IMR-90 (cell line): ENCODE measurements at regions not wholly inside any gene's neighbourhood (a gene's known extent, or its start where the extent isn't known, plus 50 kb on each side); places are given as distances from the start of the nearest gene placed in this dataset.

Source experiments
- ATAC-seq: fragments of 200-7000 bp; cut with Tn5 transposase; 2 replicates; pipeline ENCODE4 v1.9.1; 2020; ENCODE audit warnings: low read depth, mild to moderate bottlenecking, moderate library complexity
- BruUV-seq: library from RNA; stranded (reverse); fragments of 400-500 nt; replicated peaks from 2 replicates; lab custom pipeline; 2021; lab: Mats Ljungman, UMichigan
- CTCF ChIA-PET: fragments of 300-600 bp; formaldehyde crosslinking; extraction: SDS; loops from one replicate; lab custom pipeline; 2021; ENCODE audit warnings: antibody characterized with exemption; lab: Yijun Ruan, JAX
- POLR2A ChIA-PET: fragments of 300-600 bp; sonication (Branson Sonifier 250); formaldehyde crosslinking; loops from one replicate; lab custom pipeline; 2022; ENCODE audit warnings: antibody characterized with exemption; ENCODE audit not compliant: unreplicated experiment; lab: Charles Lee
- DNase-seq: peaks from one replicate; pipeline ENCODE4 v3.0.0; 2013
- H2AFZ ChIP-seq: replicated peaks from 2 replicates; pipeline ENCODE3; 2013; ENCODE audit warnings: low read length, mild to moderate bottlenecking; ENCODE audit not compliant: poor library complexity
- H2AK5ac ChIP-seq: 2 replicates; pipeline ENCODE4 v1.6.1; 2013; ENCODE audit warnings: low read depth, low read length, inconsistent platforms
- H2AK9ac ChIP-seq: replicated peaks from 2 replicates; pipeline ENCODE3; 2013; ENCODE audit warnings: mild to moderate bottlenecking, low read depth, low read length, moderate library complexity; ENCODE audit not compliant: poor library complexity
- H2BK120ac ChIP-seq: 2 replicates; pipeline ENCODE4 v1.6.1; 2013; ENCODE audit warnings: low read depth, low read length, inconsistent platforms
- H2BK15ac ChIP-seq: 3 replicates; pipeline ENCODE4 v1.6.1; 2013; ENCODE audit warnings: low read depth, low read length, inconsistent platforms
- H2BK20ac ChIP-seq: 2 replicates; pipeline ENCODE4 v1.6.1; 2013; ENCODE audit warnings: low read depth, mild to moderate bottlenecking, inconsistent platforms, low read length, moderate library complexity
- H2BK5ac ChIP-seq: 2 replicates; pipeline ENCODE4 v1.6.1; 2013; ENCODE audit warnings: mild to moderate bottlenecking, low read depth, low read length, inconsistent platforms; ENCODE audit not compliant: poor library complexity, severe bottlenecking
- H3K14ac ChIP-seq: replicated peaks from 2 replicates; pipeline ENCODE4 v1.6.1; 2013; ENCODE audit warnings: low read depth, low read length, inconsistent platforms
- H3K18ac ChIP-seq: 2 replicates; pipeline ENCODE4 v1.6.1; 2013; ENCODE audit warnings: low read depth, low read length, control low read depth
- H3K23ac ChIP-seq: 2 replicates; pipeline ENCODE4 v1.6.1; 2013; ENCODE audit warnings: low read depth, low read length, inconsistent platforms
- H3K27ac ChIP-seq: 2 replicates; pipeline ENCODE4 v1.5.1; 2013; ENCODE audit warnings: mild to moderate bottlenecking, control low read depth, low read length; ENCODE audit not compliant: insufficient read depth
- H3K27me3 ChIP-seq: 2 replicates; pipeline ENCODE4 v1.6.1; 2013; ENCODE audit warnings: low read length; ENCODE audit not compliant: control insufficient read depth, insufficient read depth
- H3K36me3 ChIP-seq: 2 replicates; pipeline ENCODE4 v1.6.1; 2013; ENCODE audit warnings: low read length, mixed read lengths; ENCODE audit not compliant: control insufficient read depth, insufficient read depth
- H3K4ac ChIP-seq: 2 replicates; pipeline ENCODE4 v1.6.1; 2013; ENCODE audit warnings: low read depth, low read length, inconsistent platforms
- H3K4me1 ChIP-seq: 2 replicates; pipeline ENCODE4 v1.6.1; 2013; ENCODE audit warnings: low read length, mixed read lengths; ENCODE audit not compliant: control insufficient read depth, insufficient read depth
- H3K4me2 ChIP-seq: 2 replicates; pipeline ENCODE4 v1.6.1; 2013; ENCODE audit warnings: low read depth, mild to moderate bottlenecking, control low read depth, low read length, moderate library complexity
- H3K4me3 ChIP-seq: 2 replicates; pipeline ENCODE4 v1.5.1; 2013; ENCODE audit warnings: low read depth, mild to moderate bottlenecking, control low read depth, low read length, moderate library complexity; ENCODE audit not compliant: insufficient read depth
- H3K56ac ChIP-seq: 2 replicates; pipeline ENCODE4 v1.6.1; 2013; ENCODE audit warnings: low read length, inconsistent platforms; ENCODE audit not compliant: insufficient read depth; ENCODE audit errors: extremely low read depth
- H3K79me1 ChIP-seq, 2 experiments: 2 replicates each; pipeline ENCODE4 v1.6.1; 2013; ENCODE audit warnings: low read length in 2 of 2, inconsistent platforms in 1 of 2, low read depth in 1 of 2
- H3K9ac ChIP-seq: 2 replicates; pipeline ENCODE4 v1.6.1; 2013; ENCODE audit warnings: low read depth, low read length, control low read depth
- H3K9me1 ChIP-seq: 2 replicates; pipeline ENCODE4 v1.6.1; 2013; ENCODE audit warnings: low read length, inconsistent platforms; ENCODE audit not compliant: insufficient read depth
- H3K9me3 ChIP-seq: 2 replicates; pipeline ENCODE4 v1.6.1; 2013; ENCODE audit warnings: low read length; ENCODE audit not compliant: control insufficient read depth, insufficient read depth
- H4K20me1 ChIP-seq: 2 replicates; pipeline ENCODE4 v1.6.1; 2013; ENCODE audit warnings: low read length, inconsistent platforms; ENCODE audit not compliant: insufficient read depth
- H4K5ac ChIP-seq: 2 replicates; pipeline ENCODE4 v1.6.1; 2013; ENCODE audit warnings: mild to moderate bottlenecking, low read depth, low read length, control low read depth
- H4K8ac ChIP-seq, 2 experiments: 2 replicates each; pipeline ENCODE4 v1.6.1; 2013; ENCODE audit warnings: low read depth in 2 of 2, low read length in 2 of 2, control low read depth in 1 of 2, inconsistent platforms in 1 of 2
- H4K91ac ChIP-seq: 2 replicates; pipeline ENCODE4 v1.6.1; 2013; ENCODE audit warnings: low read depth, low read length, inconsistent platforms; ENCODE audit not compliant: insufficient read depth
- MAZ ChIP-seq: IDR thresholded peaks from 2 replicates; pipeline ENCODE4 v1.6.1; 2012; ENCODE audit warnings: low read depth, mild to moderate bottlenecking, low read length, improper control_type of control experiment, moderate library complexity, borderline replicate concordance
- WGBS, 2 experiments: methylation state at CpG; one replicate each; pipeline versions ENCODE4 v1.1.5 to v1.1.7; 2013; ENCODE audit warnings: missing lambda C conversion rate in 2 of 2; ENCODE audit not compliant: insufficient read length in 1 of 2; ENCODE audit errors: extremely low coverage in 2 of 2; 5-methylcytosine and 5-hydroxymethylcytosine counted together
- dilution Hi-C: fragments of 300-500 bp; cut with HindIII; formaldehyde crosslinking; loops from one replicate; pipeline ENCODE4 v1.14.3; 2018; ENCODE audit warnings: low sequenced_read_pairs; ENCODE audit not compliant: unreplicated experiment
- in situ Hi-C: fragments of 300-500 bp; cut with MboI; formaldehyde crosslinking; loops from 3 replicates; pipeline ENCODE4 v1.14.3; 2019; ENCODE audit warnings: low sequenced_read_pairs, inconsistent platforms, mixed read lengths
- intact Hi-C: fragments of 100-400 bp; cut with micrococcal nuclease; formaldehyde crosslinking; loops from 2 replicates; pipeline ENCODE4 v1.10.0; 2022
- TF ChIP-seq, protein P1 (sequence below): fragments of 150-350 bp; IDR thresholded peaks from 2 replicates; pipeline ENCODE4 v1.6.1; 2017; ENCODE audit warnings: mild to moderate bottlenecking, antibody characterized with exemption, low read length, low read depth

DNA sequence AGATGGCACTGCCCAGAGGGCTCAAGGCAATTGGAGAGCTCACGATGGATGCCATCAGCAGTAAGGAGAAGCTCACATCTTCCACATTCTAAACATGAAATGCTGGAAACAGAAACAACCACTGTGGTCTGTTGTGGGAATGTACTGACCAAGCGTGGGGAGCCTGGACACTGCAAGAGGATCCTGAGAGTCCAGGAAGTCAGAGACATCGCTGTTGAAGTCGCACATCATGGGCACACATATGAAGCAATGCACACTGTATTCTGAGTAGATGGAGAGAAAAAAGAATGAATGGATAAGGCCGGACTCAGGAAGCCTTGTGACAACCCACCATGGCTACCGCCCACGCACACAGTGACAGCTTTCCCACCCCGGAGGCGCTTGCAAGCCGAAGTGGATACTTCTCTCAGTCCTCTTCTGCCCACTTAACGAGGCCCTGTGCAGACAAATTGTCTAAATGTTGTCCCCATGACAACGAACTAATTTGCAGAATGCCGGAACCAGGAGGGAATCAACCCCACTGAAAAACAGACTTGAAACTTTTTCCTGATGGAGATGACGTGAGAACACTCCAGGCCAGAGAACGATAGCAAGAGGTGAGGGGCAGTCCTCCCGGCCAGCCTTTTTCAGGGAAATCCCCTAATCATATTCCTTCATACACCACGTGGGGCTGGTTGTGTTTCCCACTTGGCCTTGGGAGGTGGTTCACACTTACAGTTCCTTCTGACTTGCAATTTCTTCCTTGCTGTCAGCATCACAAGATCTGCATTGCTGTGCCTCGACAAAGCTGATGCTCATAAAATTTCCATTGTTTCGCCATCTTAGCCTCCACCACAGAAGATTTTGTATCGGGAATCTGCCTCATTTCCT, 109.6 kb upstream of the SERP2 start:
- H4K5ac ChIP-seq = no peak overlapping the region
- H4K8ac ChIP-seq = no peak overlapping the region
- CTCF ChIA-PET = no interaction called here
- POLR2A ChIA-PET = no interaction called here
- no peak overlapping the region for H3K4ac ChIP-seq
- no peaks in the 10 kb centered on the region for H3K27me3 ChIP-seq
- H2BK15ac ChIP-seq = no peak overlapping the region
- H3K9me1 ChIP-seq = peaks cover 7% of the 10 kb centered on the region
- 95% methylated on average over 7 of the region's 20 CpGs; no CpG with 5 or more reads in 1 of the 2 experiments for WGBS, 2 experiments
- ATAC-seq (no peak), DNase-seq (peak; percentile 20)
- no peak overlapping the region for H3K4me2 ChIP-seq
- H3K36me3 ChIP-seq = no peaks in the 10 kb centered on the region
- H3K9me3 ChIP-seq = no peaks in the 10 kb centered on the region
- H2AFZ ChIP-seq = no peak overlapping the region
- no peak overlapping the region for H3K27ac ChIP-seq
- no peak overlapping the region for H2BK120ac ChIP-seq
- dilution Hi-C loops (no loop called here), in situ Hi-C loops (no loop called here), intact Hi-C loops (no loop called here)
- peaks cover 15% of the 10 kb centered on the region for H3K4me1 ChIP-seq
- BruUV-seq = no TSS peak
- H3K9ac ChIP-seq = no peak overlapping the region
- no peak overlapping the region for H2AK5ac ChIP-seq
- no peak overlapping the region for H3K23ac ChIP-seq
- TF ChIP-seq MAZ = no peak
- TF ChIP-seq, protein P1, sequence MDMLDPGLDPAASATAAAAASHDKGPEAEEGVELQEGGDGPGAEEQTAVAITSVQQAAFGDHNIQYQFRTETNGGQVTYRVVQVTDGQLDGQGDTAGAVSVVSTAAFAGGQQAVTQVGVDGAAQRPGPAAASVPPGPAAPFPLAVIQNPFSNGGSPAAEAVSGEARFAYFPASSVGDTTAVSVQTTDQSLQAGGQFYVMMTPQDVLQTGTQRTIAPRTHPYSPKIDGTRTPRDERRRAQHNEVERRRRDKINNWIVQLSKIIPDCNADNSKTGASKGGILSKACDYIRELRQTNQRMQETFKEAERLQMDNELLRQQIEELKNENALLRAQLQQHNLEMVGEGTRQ = 0 out of 2 replicates have a peak, but pooled peaks have one; percentile 24
- H4K20me1 ChIP-seq = no peaks in the 10 kb centered on the region
- no peak overlapping the region for H4K91ac ChIP-seq
- no peak overlapping the region for H3K4me3 ChIP-seq
- H3K56ac ChIP-seq = no peak overlapping the region
- no peak overlapping the region for H2AK9ac ChIP-seq
- H2BK20ac ChIP-seq = no peak overlapping the region
- H3K18ac ChIP-seq = no peak overlapping the region
- no peak overlapping the region for H2BK5ac ChIP-seq
- H3K79me1 ChIP-seq = no peaks in the 10 kb centered on the region
- H3K14ac ChIP-seq = no peak overlapping the region
